ENCODE measurements at regions not wholly inside any gene's neighbourhood (a gene's known extent, or its start where the extent isn't known, plus 50 kb on each side); places are given as distances from the start of the nearest gene placed in this dataset.

- DNase-seq (ENCODE audit: low read depth), result no peak
Measured at GRCh38 chr11:16440136-16440535, 83.8 kb upstream of the SOX6 start.

- DNase-seq (ENCODE audit: low read depth), result peak; percentile 11
Measured at GRCh38 chr11:16434036-16434435, 77.7 kb upstream of the SOX6 start.

GRCh38 chr11:16430674-16431073 lies 74.3 kb upstream of the SOX6 start:
- no peak for DNase-seq (ENCODE audit: low read depth)

GRCh38 chr11:16421826-16422225 lies 65.5 kb upstream of the SOX6 start:
- peak; percentile 21 for DNase-seq (ENCODE audit: low read depth)

GRCh38 chr11:16418428-16419097 lies 62.2 kb upstream of the SOX6 start:
- peak; percentile 24 for DNase-seq (ENCODE audit: low read depth)

- no peak for DNase-seq (ENCODE audit: low read depth)
Measured at GRCh38 chr11:16412525-16413172, 56.3 kb upstream of the SOX6 start.

- DNase-seq (ENCODE audit: low read depth), result peak; percentile 12
Measured at GRCh38 chr11:16410479-16410878, 54.1 kb upstream of the SOX6 start.

GRCh38 chr11:16408619-16409018 lies 52.3 kb upstream of the SOX6 start:
- no peak for DNase-seq (ENCODE audit: low read depth)

GRCh38 chr11:16406226-16406625 lies 49.9 kb upstream of the SOX6 start:
- no peak for DNase-seq (ENCODE audit: low read depth)

All from EH (cell line).